ENCODE measurements at regions not wholly inside any gene's neighbourhood (a gene's known extent, or its start where the extent isn't known, plus 50 kb on each side); places are given as distances from the start of the nearest gene placed in this dataset.

- CTCF ChIA-PET: no interaction called here
- H3K27ac Mint-ChIP-seq: no peak overlapping the region
- ATAC-seq: no peak
- no peak for DNase-seq
- peaks cover 8% of the 10 kb centered on the region for H3K27me3 Mint-ChIP-seq (ENCODE audit: low read depth)
- no peaks in the 10 kb centered on the region for H3K9me3 Mint-ChIP-seq (ENCODE audit: insufficient read depth)
- no peaks in the 10 kb centered on the region for H3K4me1 Mint-ChIP-seq (ENCODE audit: low read depth)
- H3K36me3 Mint-ChIP-seq (ENCODE audit: low read depth): no peaks in the 10 kb centered on the region
- H3K4me3 Mint-ChIP-seq: no peak overlapping the region
- POLR2A ChIA-PET: no interaction called here
Measured at GRCh38 chr11:32288276-32288675, 147.1 kb downstream of the WT1 start.

- Mint-ChIP-seq H3K4me1 (ENCODE audit: low read depth) (no peaks in the 10 kb centered on the region), H3K4me3 (no peak overlapping the region), H3K27me3 (ENCODE audit: low read depth) (peaks cover 2% of the 10 kb centered on the region), H3K36me3 (ENCODE audit: low read depth) (no peaks in the 10 kb centered on the region), H3K9me3 (ENCODE audit: insufficient read depth) (no peaks in the 10 kb centered on the region), H3K27ac (no peak overlapping the region)
- ChIA-PET POLR2A (no interaction called here), CTCF (no interaction called here)
- DNase-seq: no peak
- ATAC-seq: no peak
Measured at GRCh38 chr11:32289701-32290100, 145.6 kb downstream of the WT1 start.

GRCh38 chr11:32290783-32291182, 144.6 kb downstream of the WT1 start:
- no peaks in the 10 kb centered on the region for H3K9me3 Mint-ChIP-seq (ENCODE audit: insufficient read depth)
- peaks cover under 1% of the 10 kb centered on the region for H3K4me1 Mint-ChIP-seq (ENCODE audit: low read depth)
- CTCF ChIA-PET: no interaction called here
- H3K27me3 Mint-ChIP-seq (ENCODE audit: low read depth): peaks cover 2% of the 10 kb centered on the region
- ATAC-seq (no peak), DNase-seq (no peak)
- H3K27ac Mint-ChIP-seq: no peak overlapping the region
- H3K4me3 Mint-ChIP-seq: no peak overlapping the region
- POLR2A ChIA-PET: no interaction called here
- H3K36me3 Mint-ChIP-seq (ENCODE audit: low read depth): no peaks in the 10 kb centered on the region

- DNase-seq (no peak), ATAC-seq (no peak)
- H3K27me3 Mint-ChIP-seq (ENCODE audit: low read depth): no peaks in the 10 kb centered on the region
- ChIA-PET POLR2A (no interaction called here), CTCF (interaction anchor here (0.9 to 3.0 kb wide), 6 partner anchors 9 to 122 kb away, joined by 3 to 10 read pairs (median 3); no protein-coding TSS in a partner anchor)
- no peak overlapping the region for H3K4me3 Mint-ChIP-seq
- H3K27ac Mint-ChIP-seq: no peak overlapping the region
- H3K4me1 Mint-ChIP-seq (ENCODE audit: low read depth): peaks cover 8% of the 10 kb centered on the region
- no peaks in the 10 kb centered on the region for H3K9me3 Mint-ChIP-seq (ENCODE audit: insufficient read depth)
- H3K36me3 Mint-ChIP-seq (ENCODE audit: low read depth): no peaks in the 10 kb centered on the region
Measured at GRCh38 chr11:32297611-32298011, 137.7 kb downstream of the WT1 start.

GRCh38 chr11:32302826-32303225, 132.5 kb downstream of the WT1 start:
- ChIA-PET CTCF (interaction anchor here (0.9 to 1.2 kb wide), 2 partner anchors 10 to 71 kb away, joined by 3 to 5 read pairs; no protein-coding TSS in a partner anchor), POLR2A (interaction anchor here (0.6 kb wide), 1 partner anchor 9 kb away, joined by 3 read pairs; no protein-coding TSS in a partner anchor)
- H3K4me3 Mint-ChIP-seq: no peak overlapping the region
- ATAC-seq: no peak
- H3K9me3 Mint-ChIP-seq (ENCODE audit: insufficient read depth): no peaks in the 10 kb centered on the region
- DNase-seq: no peak
- H3K36me3 Mint-ChIP-seq (ENCODE audit: low read depth): no peaks in the 10 kb centered on the region
- H3K27ac Mint-ChIP-seq: no peak overlapping the region
- no peaks in the 10 kb centered on the region for H3K27me3 Mint-ChIP-seq (ENCODE audit: low read depth)
- no peaks in the 10 kb centered on the region for H3K4me1 Mint-ChIP-seq (ENCODE audit: low read depth)

GRCh38 chr11:32304521-32304920, 130.8 kb downstream of the WT1 start:
- no peaks in the 10 kb centered on the region for H3K27me3 Mint-ChIP-seq (ENCODE audit: low read depth)
- H3K4me1 Mint-ChIP-seq (ENCODE audit: low read depth): no peaks in the 10 kb centered on the region
- DNase-seq: no peak
- H3K4me3 Mint-ChIP-seq: no peak overlapping the region
- no peak overlapping the region for H3K27ac Mint-ChIP-seq
- POLR2A ChIA-PET: no interaction called here
- no peak for ATAC-seq
- CTCF ChIA-PET: interaction anchor here (0.9 to 1.7 kb wide), 2 partner anchors 8 to 60 kb away, joined by 3 to 7 read pairs; no protein-coding TSS in a partner anchor
- no peaks in the 10 kb centered on the region for H3K9me3 Mint-ChIP-seq (ENCODE audit: insufficient read depth)
- no peaks in the 10 kb centered on the region for H3K36me3 Mint-ChIP-seq (ENCODE audit: low read depth)

GRCh38 chr11:32305460-32305859, 129.9 kb downstream of the WT1 start:
- DNase-seq: no peak
- ChIA-PET POLR2A (no interaction called here), CTCF (interaction anchor here (1.7 kb wide), 2 partner anchors 9 to 19 kb away, joined by 6 to 7 read pairs; no protein-coding TSS in a partner anchor)
- H3K27ac Mint-ChIP-seq: no peak overlapping the region
- no peaks in the 10 kb centered on the region for H3K9me3 Mint-ChIP-seq (ENCODE audit: insufficient read depth)
- H3K4me3 Mint-ChIP-seq: no peak overlapping the region
- no peaks in the 10 kb centered on the region for H3K4me1 Mint-ChIP-seq (ENCODE audit: low read depth)
- H3K36me3 Mint-ChIP-seq (ENCODE audit: low read depth): no peaks in the 10 kb centered on the region
- no peaks in the 10 kb centered on the region for H3K27me3 Mint-ChIP-seq (ENCODE audit: low read depth)
- ATAC-seq: no peak

GRCh38 chr11:32307471-32307870, 127.9 kb downstream of the WT1 start:
- DNase-seq (no peak), ATAC-seq (no peak)
- H3K4me3 Mint-ChIP-seq: no peak overlapping the region
- H3K27me3 Mint-ChIP-seq (ENCODE audit: low read depth): peaks cover 6% of the 10 kb centered on the region
- H3K4me1 Mint-ChIP-seq (ENCODE audit: low read depth): no peaks in the 10 kb centered on the region
- H3K27ac Mint-ChIP-seq: no peak overlapping the region
- no peaks in the 10 kb centered on the region for H3K9me3 Mint-ChIP-seq (ENCODE audit: insufficient read depth)
- CTCF ChIA-PET: interaction anchor here (2.2 kb wide), 1 partner anchor 10 kb away, joined by 10 read pairs; no protein-coding TSS in a partner anchor
- POLR2A ChIA-PET: no interaction called here
- no peaks in the 10 kb centered on the region for H3K36me3 Mint-ChIP-seq (ENCODE audit: low read depth)

- peaks cover 6% of the 10 kb centered on the region for H3K27me3 Mint-ChIP-seq (ENCODE audit: low read depth)
- H3K9me3 Mint-ChIP-seq (ENCODE audit: insufficient read depth): no peaks in the 10 kb centered on the region
- ATAC-seq (no peak), DNase-seq (no peak)
- H3K27ac Mint-ChIP-seq: no peak overlapping the region
- CTCF ChIA-PET: interaction anchor here (2.2 kb wide), 1 partner anchor 11 kb away, joined by 10 read pairs; no protein-coding TSS in a partner anchor
- H3K36me3 Mint-ChIP-seq (ENCODE audit: low read depth): no peaks in the 10 kb centered on the region
- H3K4me1 Mint-ChIP-seq (ENCODE audit: low read depth): no peaks in the 10 kb centered on the region
- POLR2A ChIA-PET: no interaction called here
- no peak overlapping the region for H3K4me3 Mint-ChIP-seq
Measured at GRCh38 chr11:32307913-32308312, 127.4 kb downstream of the WT1 start.

- ATAC-seq: no peak
- no peak overlapping the region for H3K4me3 Mint-ChIP-seq
- no peaks in the 10 kb centered on the region for H3K4me1 Mint-ChIP-seq (ENCODE audit: low read depth)
- peaks cover 6% of the 10 kb centered on the region for H3K27me3 Mint-ChIP-seq (ENCODE audit: low read depth)
- no peaks in the 10 kb centered on the region for H3K9me3 Mint-ChIP-seq (ENCODE audit: insufficient read depth)
- DNase-seq: no peak
- H3K27ac Mint-ChIP-seq: no peak overlapping the region
- ChIA-PET CTCF (interaction anchor here (1.0 kb wide), 1 partner anchor 12 kb away, joined by 3 read pairs; no protein-coding TSS in a partner anchor), POLR2A (no interaction called here)
- H3K36me3 Mint-ChIP-seq (ENCODE audit: low read depth): no peaks in the 10 kb centered on the region
Measured at GRCh38 chr11:32309530-32310213, 125.7 kb downstream of the WT1 start.

- Mint-ChIP-seq H3K9me3 (ENCODE audit: insufficient read depth) (no peaks in the 10 kb centered on the region), H3K27ac (no peak overlapping the region), H3K4me1 (ENCODE audit: low read depth) (no peaks in the 10 kb centered on the region), H3K36me3 (ENCODE audit: low read depth) (no peaks in the 10 kb centered on the region), H3K27me3 (ENCODE audit: low read depth) (peaks cover 6% of the 10 kb centered on the region), H3K4me3 (no peak overlapping the region)
- ATAC-seq (no peak), DNase-seq (no peak)
- CTCF ChIA-PET: no interaction called here
- POLR2A ChIA-PET: no interaction called here
Measured at GRCh38 chr11:32310214-32310601, 125.1 kb downstream of the WT1 start.

GRCh38 chr11:32311346-32312065, 123.8 kb downstream of the WT1 start:
- ATAC-seq: no peak
- H3K27ac Mint-ChIP-seq: no peak overlapping the region
- H3K4me1 Mint-ChIP-seq (ENCODE audit: low read depth): no peaks in the 10 kb centered on the region
- H3K9me3 Mint-ChIP-seq (ENCODE audit: insufficient read depth): no peaks in the 10 kb centered on the region
- no peak overlapping the region for H3K4me3 Mint-ChIP-seq
- H3K27me3 Mint-ChIP-seq (ENCODE audit: low read depth): peaks cover 6% of the 10 kb centered on the region
- DNase-seq: no peak
- ChIA-PET POLR2A (no interaction called here), CTCF (interaction anchor here (0.8 kb wide), 1 partner anchor 10 kb away, joined by 4 read pairs; no protein-coding TSS in a partner anchor)
- no peaks in the 10 kb centered on the region for H3K36me3 Mint-ChIP-seq (ENCODE audit: low read depth)

Data from activated CD8-positive, alpha-beta T cell treated with anti-CD3 and anti-CD28 coated beads, Interleukin-2, amount 10 ng/mL, durations not matched to agents 7 days and 5 days (primary cell).